ENCODE measurements at regions not wholly inside any gene's neighbourhood (a gene's known extent, or its start where the extent isn't known, plus 50 kb on each side); places are given as distances from the start of the nearest gene placed in this dataset.

GRCh38 chr5:112614986-112615385 lies 122.7 kb upstream of the APC start:
- Histone ChIP-seq H3K27me3 (no peaks in the 10 kb centered on the region), H3K4me1 (no peaks in the 10 kb centered on the region), H3K9me3 (no peaks in the 10 kb centered on the region), H3K4me3 (no peak overlapping the region), H3K27ac (no peak overlapping the region), H3K36me3 (no peaks in the 10 kb centered on the region)
- ATAC-seq (no peak), DNase-seq (no peak)
- TF ChIP-seq POLR2A (IDR thresholded peaks at IDR 0.05) (no peak), CTCF (IDR thresholded peaks at IDR 0.05) (no peak)
- intact Hi-C loops (cut with DNase I) = loop anchor here in 1 of 10 donors (10.0 kb wide), 1 partner anchor 60 kb away; no protein-coding TSS in a partner anchor
- WGBS, 4 donors = 64 to 77% (median 72%) methylated on average over 1 of the region's 1 CpG

- Histone ChIP-seq H3K27me3 (no peaks in the 10 kb centered on the region), H3K9me3 (no peaks in the 10 kb centered on the region), H3K4me1 (no peaks in the 10 kb centered on the region), H3K27ac (no peak overlapping the region), H3K4me3 (no peak overlapping the region), H3K36me3 (no peaks in the 10 kb centered on the region)
- ATAC-seq (no peak), DNase-seq (no peak)
- intact Hi-C loops (cut with DNase I) = loop anchor here in 1 of 10 donors (10.0 kb wide), 1 partner anchor 62 kb away; no protein-coding TSS in a partner anchor
- no peak for TF ChIP-seq POLR2A (IDR thresholded peaks at IDR 0.05)
- WGBS, 4 donors = 75 to 86% (median 81%) methylated on average over 8 of the region's 8 CpGs
Observed at GRCh38 chr5:112616812-112617547, 120.7 kb upstream of the APC start.

- Histone ChIP-seq H3K4me1 (peaks cover 0 to 21% (median 0%) of the 10 kb centered on the region in 12 donors), H3K9me3 (no peaks in the 10 kb centered on the region), H3K4me3 (no peak overlapping the region), H3K27me3 (no peaks in the 10 kb centered on the region), H3K36me3 (no peaks in the 10 kb centered on the region), H3K27ac (peak overlapping the region in 3 of 12 donors; percentile 3 to 35 (median 31))
- intact Hi-C loops (cut with DNase I) = no loop called here
- WGBS, 4 donors = 54 to 71% (median 60%) methylated on average over 3 of the region's 3 CpGs
- no peak for ATAC-seq
- DNase-seq = no peak
- TF ChIP-seq CTCF (IDR thresholded peaks at IDR 0.05) (no peak), POLR2A (IDR thresholded peaks at IDR 0.05) (no peak)
Observed at GRCh38 chr5:112625246-112625645, 112.4 kb upstream of the APC start.

GRCh38 chr5:112625689-112626438 lies 111.8 kb upstream of the APC start:
- peaks cover 0 to 21% (median 0%) of the 10 kb centered on the region in 12 donors for H3K4me1 ChIP-seq
- 50 to 63% (median 58%) methylated on average over 4 of the region's 4 CpGs for WGBS, 4 donors
- H3K27me3 ChIP-seq = no peaks in the 10 kb centered on the region
- H3K27ac ChIP-seq = peak overlapping the region in 5 of 12 donors; percentile 3 to 49 (median 35)
- no peaks in the 10 kb centered on the region for H3K9me3 ChIP-seq
- ATAC-seq = peak; percentile 29 to 83 (median 71)
- no peaks in the 10 kb centered on the region for H3K36me3 ChIP-seq
- TF ChIP-seq POLR2A (IDR thresholded peaks at IDR 0.05) (no peak), CTCF (IDR thresholded peaks at IDR 0.05) (no peak)
- DNase-seq = peak in 2 of 5 donors; percentile 17 to 28
- no peak overlapping the region for H3K4me3 ChIP-seq
- intact Hi-C loops (cut with DNase I) = no loop called here

Data from heart left ventricle (tissue), 16 donors.